ENCODE measurements at regions not wholly inside any gene's neighbourhood (a gene's known extent, or its start where the extent isn't known, plus 50 kb on each side); places are given as distances from the start of the nearest gene placed in this dataset.

DNA sequence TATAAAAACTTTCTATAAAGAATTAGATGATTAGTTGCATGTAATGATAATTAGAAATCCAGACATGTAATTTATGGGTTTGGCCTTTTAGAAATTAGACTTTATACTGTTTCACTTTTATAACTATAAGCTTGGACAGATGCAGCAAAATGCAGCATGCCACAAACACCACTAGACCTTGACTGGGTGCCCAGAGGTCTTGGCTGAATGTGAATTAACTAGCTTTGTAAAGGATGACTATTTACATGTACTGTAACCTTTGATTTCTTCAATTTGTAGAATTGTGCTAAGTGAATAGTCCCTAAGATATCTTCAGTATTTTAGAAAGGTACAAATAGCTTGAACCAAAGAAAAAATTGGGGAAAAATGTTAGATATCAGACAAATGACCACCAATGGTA, 2168.1 kb downstream of the MAT2B start:
- DNase-seq (ENCODE audit: extremely low read depth in 1 of 11, low read depth in 9 of 11, low spot score in 4 of 11), result no peak

DNA sequence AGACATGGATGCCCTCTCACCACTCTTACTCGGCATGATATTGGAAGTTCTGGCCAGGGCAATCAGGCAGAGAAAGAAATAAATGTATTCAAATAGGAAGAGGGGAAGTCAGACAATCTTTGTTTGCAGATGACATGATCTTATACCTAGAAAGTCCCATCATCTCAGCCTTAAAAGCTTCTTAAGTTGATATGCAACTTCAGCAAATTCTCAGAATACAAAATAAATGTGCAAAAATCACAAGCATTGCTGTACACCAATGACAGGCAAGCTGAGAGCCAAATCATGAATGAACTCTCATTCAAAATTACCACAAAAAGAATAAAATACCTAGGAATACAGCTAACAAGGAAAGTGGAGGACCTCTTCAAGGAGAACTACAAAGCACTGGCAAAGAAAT, 2190.4 kb downstream of the MAT2B start:
- no peak for DNase-seq (ENCODE audit: extremely low read depth in 1 of 11, low read depth in 9 of 11, low spot score in 4 of 11)

DNA sequence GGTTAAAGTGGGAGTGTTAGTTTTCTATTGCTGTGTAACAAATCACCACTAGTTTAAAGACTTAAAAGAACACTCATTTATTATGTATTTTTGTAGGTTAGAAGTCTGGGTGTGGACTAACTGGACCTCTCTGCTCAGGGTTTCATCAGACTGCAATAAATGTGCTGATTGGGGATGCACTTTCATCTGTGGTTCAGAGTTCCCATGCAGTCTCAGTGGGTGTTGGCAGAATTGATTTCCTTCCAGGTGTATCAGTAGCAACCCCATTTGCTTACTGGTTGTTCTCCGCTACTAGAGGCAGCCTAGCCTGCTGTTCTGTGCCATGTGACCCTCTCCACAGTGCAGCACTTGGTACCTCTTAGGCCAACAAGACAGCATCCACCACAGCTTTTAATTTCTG, 2200.5 kb downstream of the MAT2B start:
- DNase-seq (ENCODE audit: extremely low read depth in 1 of 11, low read depth in 9 of 11, low spot score in 4 of 11), result no peak

DNA sequence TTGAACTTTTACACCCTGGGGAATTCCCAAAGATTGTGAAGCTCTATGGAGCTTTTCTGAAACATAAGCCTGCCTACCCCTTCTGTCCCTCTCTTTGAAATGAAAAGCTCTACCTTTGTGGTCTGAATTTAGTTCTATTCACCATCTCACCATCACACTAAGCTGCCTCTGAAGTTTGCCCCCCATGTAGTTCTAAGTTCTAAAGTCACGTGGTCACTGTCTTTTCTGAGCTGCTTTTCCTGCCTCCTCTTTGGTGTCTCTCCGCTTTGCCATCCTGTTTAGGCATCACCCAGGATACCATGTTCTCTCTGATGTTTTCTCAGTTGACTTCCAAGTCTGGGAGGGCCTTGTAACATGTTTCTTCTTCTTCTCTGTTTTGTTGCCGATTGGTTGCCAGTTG, 2206.6 kb downstream of the MAT2B start:
- DNase-seq (ENCODE audit: extremely low read depth in 1 of 11, low read depth in 9 of 11, low spot score in 4 of 11), result no peak

DNA sequence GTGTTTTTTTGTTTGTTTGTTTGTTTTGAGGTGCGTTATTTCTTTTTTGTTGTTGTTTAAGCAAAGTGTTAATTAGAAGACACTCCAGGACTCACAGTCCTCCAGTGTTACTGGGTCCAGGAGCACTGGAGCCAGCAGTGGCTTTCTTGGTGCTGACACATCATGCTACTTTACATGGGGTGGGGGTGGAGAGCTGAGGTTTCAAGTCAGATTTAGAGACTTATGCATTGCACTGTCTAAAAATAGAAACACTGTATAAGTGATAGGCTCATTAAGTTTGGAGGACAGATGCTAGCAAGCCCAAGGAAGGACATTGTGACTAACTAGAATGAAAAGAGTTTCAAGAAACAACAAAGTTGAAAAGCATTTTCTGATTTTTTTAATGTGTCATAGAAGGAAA, 2209.2 kb downstream of the MAT2B start:
- DNase-seq (ENCODE audit: extremely low read depth in 1 of 11, low read depth in 9 of 11, low spot score in 4 of 11), result no peak

DNA sequence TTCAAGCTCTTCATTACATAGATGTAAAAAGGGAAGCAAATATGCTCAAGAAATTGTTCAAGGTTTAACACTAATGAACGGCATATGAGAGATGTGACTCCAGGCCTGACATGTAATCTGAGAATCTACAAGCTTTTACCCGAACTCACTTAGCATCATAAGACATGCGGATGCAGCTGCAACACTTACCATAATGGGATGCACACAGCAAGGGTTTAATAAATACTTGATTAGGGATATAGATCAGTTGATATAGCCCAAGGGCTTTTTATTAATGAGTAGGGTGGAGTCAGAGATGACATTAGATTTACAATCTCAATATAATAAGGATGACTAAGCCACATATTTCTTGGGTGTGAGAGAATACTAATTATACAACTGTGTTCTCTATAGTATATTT, 2215.5 kb downstream of the MAT2B start:
- no peak for DNase-seq (ENCODE audit: extremely low read depth in 1 of 11, low read depth in 9 of 11, low spot score in 4 of 11)

DNA sequence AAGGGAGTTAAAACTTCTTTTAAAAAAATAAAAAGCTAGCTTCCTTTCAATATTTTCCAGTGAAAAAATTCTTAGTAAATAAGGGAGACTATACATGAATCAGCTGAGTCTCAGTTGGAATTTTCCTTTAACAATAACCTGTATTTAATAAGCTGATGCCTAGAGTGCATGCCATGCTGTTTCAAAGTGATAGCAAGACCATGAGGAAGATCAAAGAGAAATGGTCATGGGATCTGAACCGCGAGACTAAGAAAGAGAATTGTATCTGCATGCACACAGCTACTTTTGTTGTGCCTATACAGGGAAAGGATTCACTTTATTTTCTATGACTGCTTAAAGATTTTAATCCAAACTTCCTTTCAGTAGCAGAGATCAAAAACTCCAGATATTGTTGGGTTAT, 2217.0 kb downstream of the MAT2B start:
- no peak for DNase-seq (ENCODE audit: extremely low read depth in 1 of 11, low read depth in 9 of 11, low spot score in 4 of 11)

DNA sequence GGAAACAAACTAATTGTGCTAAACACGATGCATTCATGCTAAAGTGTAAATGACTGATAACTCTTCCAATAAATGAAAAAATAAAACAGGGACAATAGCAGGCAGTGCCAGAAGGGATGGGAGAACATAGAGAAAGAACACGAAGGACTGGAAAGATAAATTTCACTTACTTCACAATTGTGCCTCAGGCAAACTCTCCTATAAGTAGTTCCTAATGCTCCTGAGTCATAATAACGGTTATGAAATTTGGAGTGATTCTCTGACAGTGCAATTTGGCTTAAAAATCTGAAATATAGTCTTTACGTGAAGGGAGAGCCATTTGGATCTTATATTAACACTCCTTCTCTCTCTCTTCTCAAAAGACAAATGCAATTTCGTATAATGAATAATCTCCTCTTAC, 2218.5 kb downstream of the MAT2B start:
- DNase-seq (ENCODE audit: extremely low read depth in 1 of 11, low read depth in 9 of 11, low spot score in 4 of 11), result no peak

DNA sequence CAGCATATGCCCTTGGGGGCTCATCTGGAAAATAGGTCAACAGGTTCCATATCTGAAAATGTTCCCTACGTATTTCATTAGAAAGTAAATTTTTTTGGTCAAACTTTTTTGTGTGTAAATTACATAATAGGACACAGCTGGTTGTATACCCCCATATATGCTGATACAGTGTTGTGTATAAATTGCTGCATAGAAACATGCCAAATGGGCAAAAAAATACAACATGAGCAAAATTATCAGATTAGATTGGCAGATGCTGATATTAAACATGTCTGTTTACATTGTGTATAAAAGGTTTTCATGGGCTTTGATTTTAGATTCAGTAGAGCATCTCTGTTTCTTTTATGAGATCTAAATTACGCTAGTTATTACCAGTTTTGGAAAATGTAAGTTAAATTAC, 2223.0 kb downstream of the MAT2B start:
- no peak for DNase-seq (ENCODE audit: extremely low read depth in 1 of 11, low read depth in 9 of 11, low spot score in 4 of 11)

DNA sequence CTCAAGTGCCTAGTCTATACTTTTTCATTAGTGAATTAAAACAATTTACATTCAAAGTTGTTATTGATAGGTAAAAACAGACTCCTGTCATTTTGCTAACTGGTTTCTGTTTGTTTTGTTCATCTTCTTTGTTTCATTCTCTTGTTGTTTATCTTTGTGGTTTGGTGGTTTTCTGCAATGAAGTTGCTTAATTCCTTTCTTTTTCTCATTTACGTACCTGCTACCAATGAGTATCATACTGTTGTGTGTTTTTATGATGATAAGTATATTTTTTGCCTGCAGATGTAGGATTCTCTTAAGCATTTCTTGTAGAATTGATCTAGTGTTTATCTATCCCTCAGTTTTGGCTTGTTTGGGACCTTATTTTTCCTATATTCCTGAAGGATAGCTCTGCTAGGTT, 2230.0 kb downstream of the MAT2B start:
- DNase-seq (ENCODE audit: extremely low read depth in 1 of 11, low read depth in 9 of 11, low spot score in 4 of 11), result no peak

DNA sequence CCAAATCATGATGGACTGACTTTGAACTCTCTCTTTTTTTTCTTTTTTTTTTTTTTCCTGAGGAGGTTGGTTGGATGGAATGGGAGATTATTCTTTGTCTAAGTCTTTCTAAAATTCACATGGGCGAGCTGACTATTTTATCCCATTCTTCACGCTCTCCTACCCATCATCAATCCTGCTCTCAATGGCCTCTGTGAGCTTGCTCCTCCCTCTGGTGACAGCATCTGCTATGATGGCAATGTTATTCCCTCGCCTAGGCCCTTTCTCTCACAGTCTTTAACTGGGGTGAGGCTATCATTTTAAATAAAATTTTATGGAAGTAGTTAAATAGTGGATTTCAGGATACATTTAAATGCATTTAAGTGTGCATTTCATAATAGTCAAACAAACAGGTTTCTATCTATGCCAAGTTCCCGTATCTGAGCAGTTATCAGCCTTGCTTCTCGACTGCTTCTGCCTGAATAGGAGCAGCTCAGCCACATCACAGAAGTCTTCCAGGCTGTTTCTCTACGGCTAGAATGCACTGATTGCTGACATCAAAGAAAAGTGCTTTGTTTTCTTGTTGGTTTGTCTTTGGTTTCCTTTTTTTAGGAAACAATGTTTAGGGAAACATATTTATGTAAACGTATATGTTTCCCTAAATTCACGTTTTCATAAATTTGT, 2233.8 kb downstream of the MAT2B start:
- DNase-seq (ENCODE audit: extremely low read depth in 1 of 11, low read depth in 9 of 11, low spot score in 4 of 11), result no peak

DNA sequence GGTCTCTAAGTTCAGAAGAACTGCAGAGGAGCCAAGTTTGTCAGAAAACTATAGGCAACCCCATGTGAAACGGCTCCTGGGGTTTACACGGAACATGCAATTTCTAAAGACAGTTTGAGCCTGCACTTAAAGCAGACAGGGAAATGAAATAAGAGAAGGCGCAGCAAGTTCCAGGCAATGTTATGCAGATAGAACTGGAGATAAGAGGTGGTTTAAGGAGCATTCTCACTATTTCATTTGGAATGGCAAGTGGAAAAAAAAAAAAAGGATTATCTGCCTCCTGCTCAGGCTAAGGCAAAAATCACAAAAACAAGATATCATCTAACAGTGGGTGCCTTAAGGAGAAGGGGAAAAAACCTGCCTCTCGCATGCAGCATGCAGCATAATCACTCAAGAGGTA, 2252.4 kb downstream of the MAT2B start:
- no peak for DNase-seq (ENCODE audit: extremely low read depth in 1 of 11, low read depth in 9 of 11, low spot score in 4 of 11)

DNA sequence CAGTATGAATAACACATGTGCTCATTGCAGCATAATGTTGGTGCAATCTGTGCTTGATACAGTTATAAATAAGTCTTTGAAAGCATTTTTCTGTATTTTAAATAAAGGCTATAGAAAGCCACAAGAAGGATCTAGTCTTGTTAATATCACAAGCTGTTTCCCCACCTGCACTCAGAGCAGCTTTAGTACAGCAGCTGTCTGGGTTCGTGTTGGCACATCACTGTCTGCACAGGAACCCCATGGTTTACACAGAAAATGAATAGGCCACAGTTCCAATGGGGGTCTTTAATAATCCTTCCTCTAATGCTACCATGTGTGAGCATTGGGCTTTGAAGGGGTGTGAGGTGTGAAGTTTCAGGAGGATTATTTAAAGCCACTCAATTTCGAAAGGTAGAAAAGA, 2269.7 kb downstream of the MAT2B start:
- no peak for DNase-seq (ENCODE audit: extremely low read depth in 1 of 11, low read depth in 9 of 11, low spot score in 4 of 11)

DNA sequence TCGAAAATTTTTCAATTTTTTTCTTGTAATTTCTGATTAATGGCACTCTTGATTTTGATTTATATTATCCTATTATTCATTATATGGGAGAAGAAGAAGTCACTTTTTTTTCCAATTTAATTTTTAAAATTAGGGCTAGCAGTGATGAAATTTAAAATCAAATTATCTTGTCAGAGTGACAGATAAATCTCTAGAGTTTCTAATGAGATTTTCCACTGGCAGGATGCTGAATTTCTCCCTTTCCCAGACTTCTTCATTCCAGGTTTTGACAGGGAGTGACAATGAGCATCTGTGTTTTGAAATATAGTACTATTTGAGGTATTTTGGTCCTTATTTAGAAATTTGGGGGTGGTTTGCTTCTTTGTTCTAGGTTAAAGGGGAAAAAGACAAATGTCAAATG, 2274.1 kb downstream of the MAT2B start:
- DNase-seq (ENCODE audit: extremely low read depth in 1 of 11, low read depth in 9 of 11, low spot score in 4 of 11), result no peak

DNA sequence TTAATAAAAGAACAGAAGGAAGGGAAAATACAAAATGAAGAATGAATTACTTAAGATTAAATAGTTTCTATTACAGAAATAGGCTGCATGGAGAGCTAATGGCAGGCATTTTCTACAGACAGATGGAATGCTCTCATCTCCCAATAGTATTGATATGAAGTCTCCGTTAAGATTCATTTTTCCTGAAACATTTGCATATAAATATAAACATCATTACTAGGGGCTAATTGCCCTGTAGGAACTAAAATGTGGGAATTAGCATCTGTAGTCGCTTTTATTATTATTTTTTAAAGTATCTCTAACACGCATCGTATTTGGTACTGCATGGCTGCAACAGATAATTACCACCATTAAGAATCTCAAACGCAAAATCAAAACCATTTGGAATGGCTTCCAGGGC, 2275.5 kb downstream of the MAT2B start:
- DNase-seq (ENCODE audit: extremely low read depth in 1 of 11, low read depth in 9 of 11, low spot score in 4 of 11), result no peak

DNA sequence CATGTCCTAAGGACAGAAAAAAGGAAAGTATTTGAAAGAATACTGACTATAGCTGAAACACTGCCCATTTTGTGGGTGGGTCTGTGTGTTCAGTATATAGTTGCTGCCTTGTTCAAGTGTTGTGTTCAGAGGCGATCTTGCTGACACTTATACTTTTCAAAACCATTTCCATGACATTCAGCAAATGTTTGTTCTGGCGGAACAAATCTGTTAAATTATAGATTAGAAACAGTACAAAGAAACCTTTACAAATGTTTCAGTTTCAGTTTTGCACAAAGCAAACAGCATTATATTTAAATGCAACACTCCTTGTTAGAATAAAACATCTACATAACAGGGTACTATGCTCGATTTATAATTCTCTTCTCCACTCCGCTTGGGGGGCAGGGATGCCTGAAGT, 2276.3 kb downstream of the MAT2B start:
- no peak for DNase-seq (ENCODE audit: extremely low read depth in 1 of 11, low read depth in 9 of 11, low spot score in 4 of 11)

DNA sequence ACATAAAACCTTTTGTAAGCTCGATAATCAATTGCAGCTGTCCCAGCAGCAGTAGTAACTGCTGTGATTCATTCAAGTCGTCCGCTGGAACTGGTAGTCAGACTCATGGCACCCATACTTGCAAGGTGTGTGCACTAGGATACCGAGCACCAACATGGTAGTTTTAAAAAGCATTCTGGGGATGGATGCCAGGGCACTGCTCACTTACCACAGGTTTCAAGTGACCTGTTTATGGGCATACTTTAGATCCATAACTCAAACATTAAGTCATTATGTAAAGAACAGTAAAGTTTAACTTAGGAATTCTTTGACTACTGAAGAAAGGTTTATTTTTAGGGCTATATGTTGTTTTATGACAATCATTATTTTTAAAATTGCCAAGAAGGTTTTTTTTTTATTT, 2277.6 kb downstream of the MAT2B start:
- no peak for DNase-seq (ENCODE audit: extremely low read depth in 1 of 11, low read depth in 9 of 11, low spot score in 4 of 11)

DNA sequence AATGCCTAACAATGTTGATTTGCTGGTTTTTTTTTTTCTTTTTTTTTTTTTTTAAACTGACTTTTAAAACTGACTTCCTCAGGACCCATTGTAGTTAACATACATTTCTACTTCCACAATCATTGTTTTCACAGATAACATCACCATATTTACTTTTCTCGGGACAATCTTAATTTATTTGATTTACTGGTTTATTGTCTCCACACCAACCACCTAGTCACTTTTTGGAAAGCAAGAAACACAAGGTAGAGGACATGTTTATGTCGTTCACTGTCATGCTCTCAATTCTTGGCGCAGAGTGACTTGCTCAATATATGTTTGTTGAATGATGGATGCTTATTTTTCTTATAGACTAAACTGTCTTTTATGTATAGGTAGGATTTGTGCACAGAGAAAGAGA, 2280.7 kb downstream of the MAT2B start:
- no peak for DNase-seq (ENCODE audit: extremely low read depth in 1 of 11, low read depth in 9 of 11, low spot score in 4 of 11)

DNA sequence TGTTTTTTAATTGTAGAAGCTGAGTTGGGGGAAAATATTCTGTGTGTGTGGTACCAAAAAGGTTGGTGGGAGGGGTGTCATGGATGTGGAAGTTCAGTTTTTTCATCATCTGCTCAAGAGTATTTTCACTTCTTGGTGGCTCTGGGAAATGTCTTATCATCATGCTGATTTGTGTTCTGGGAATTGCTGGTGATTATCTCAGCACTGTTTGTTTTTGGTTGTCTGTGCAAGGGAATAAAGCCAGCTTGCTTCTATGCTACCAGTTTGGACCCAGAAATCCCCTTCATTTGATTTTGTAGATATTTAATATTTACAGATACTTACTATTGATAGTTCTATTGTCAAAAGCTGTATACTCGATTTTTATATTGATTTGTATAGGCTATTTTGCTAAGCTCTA, 2289.7 kb downstream of the MAT2B start:
- no peak for DNase-seq (ENCODE audit: extremely low read depth in 1 of 11, low read depth in 9 of 11, low spot score in 4 of 11)

DNA sequence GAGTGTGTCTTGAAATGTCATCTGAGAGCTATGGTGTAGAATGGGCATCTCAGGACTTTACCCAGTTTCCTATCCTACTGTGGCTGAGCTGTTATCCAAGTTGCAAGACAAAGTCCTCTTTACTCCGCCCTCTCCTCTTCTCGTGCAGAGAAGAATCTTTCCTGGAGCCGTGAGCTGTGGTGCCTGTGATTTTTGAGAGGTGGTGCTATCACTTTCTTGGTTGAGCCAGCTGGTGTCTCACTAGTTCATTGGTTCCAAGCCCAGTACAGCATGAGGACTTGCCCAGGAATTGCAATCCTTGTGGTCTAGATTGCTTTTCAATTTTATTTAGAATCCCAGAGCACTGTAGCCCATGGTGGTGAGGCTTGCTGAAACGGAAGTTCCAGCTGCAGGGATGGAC, 2300.3 kb downstream of the MAT2B start:
- no peak for DNase-seq (ENCODE audit: extremely low read depth in 1 of 11, low read depth in 9 of 11, low spot score in 4 of 11)

DNA sequence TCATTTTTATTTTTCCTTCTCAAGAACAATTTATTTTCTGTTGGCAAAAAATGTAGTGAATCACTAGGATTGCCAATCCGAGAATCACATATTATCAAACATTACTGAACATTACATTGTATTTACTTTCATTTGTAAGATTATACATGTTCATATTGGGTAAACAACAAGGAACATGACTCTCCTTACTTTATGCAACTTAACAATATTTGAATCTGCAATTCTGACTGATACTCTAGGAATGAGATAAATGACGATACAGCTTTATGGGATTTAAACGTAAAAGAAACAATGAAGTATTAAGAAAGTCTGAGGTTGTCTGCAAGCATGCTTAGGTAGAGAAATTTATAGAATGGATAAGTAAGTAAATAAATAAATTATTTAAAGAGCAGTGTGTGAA, 2302.9 kb downstream of the MAT2B start:
- DNase-seq (ENCODE audit: extremely low read depth in 1 of 11, low read depth in 9 of 11, low spot score in 4 of 11), result no peak

DNA sequence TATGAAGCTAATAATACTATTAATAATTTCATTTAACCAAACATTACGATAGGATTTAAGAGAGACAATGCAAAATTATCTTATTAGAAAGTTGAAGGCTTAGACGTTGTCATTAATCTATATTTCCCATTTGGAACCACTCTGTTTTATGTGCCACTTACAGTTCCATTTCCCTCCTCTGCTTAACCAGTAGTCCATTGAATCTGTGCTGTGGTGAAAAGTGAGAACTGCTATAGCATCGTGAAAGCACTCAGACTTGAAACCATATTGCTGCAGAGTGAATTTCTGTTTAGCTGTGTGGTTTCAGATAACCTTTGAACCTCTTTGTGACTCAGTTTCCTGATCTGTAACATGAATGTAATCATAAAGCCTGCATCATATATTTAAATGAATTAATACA, 2304.5 kb downstream of the MAT2B start:
- DNase-seq (ENCODE audit: extremely low read depth in 1 of 11, low read depth in 9 of 11, low spot score in 4 of 11), result no peak

Measured in renal cortex interstitium (tissue), 11 donors.